Pancreas (tissue), 10 donors: ENCODE measurements at regions not wholly inside any gene's neighbourhood (a gene's known extent, or its start where the extent isn't known, plus 50 kb on each side); places are given as distances from the start of the nearest gene placed in this dataset.

Experiments
- ATAC-seq, 4 donors: fragments of 200-7000 bp; cut with Tn5 transposase; one replicate each; pipeline versions ENCODE4 v1.8.0 to v1.9.1; 2020; ENCODE audit warnings: mild to moderate bottlenecking in 4 of 4, moderate library complexity in 4 of 4
- DNase-seq, 6 donors: peaks; one replicate each; pipeline ENCODE4 v3.0.0-alpha.2; 2020
- FAIRE-seq: peaks from 2 replicates; lab custom pipeline; 2012; peaks lifted over from hg19 to GRCh38; lab: Jason Lieb, UNC
- H3K27ac ChIP-seq, 4 donors: fragments of 200-600 bp; sonication (generic); 1 replicate in 3 of 4; 2 replicates in 1 of 4; pipeline versions ENCODE4 v1.5.0 to v1.8.0; 2020
- H3K27me3 ChIP-seq, 4 donors: fragments of 200-600 bp; one replicate each; pipeline ENCODE4 v1.8.0; 2021
- H3K36me3 ChIP-seq, 3 donors: fragments of 200-600 bp; sonication (generic) in 1 of 3; one replicate each; pipeline versions ENCODE4 v1.5.0 to v1.8.0; 2020 to 2021
- H3K4me1 ChIP-seq, 3 donors: fragments of 200-600 bp; one replicate each; pipeline ENCODE4 v1.8.0; 2021
- H3K4me3 ChIP-seq, 4 donors: fragments of 200-600 bp; sonication (generic) in 2 of 4; one replicate each; pipeline versions ENCODE4 v1.5.0 to v1.8.0; 2020 to 2021
- H3K9me3 ChIP-seq, 4 donors: fragments of 200-600 bp; one replicate each; pipeline ENCODE4 v1.8.0; 2021
- WGBS, 2 donors: extraction: QIAGEN DNeasy Blood & Tissue Kit; methylation state at CpG; one replicate each; pipeline ENCODE4 v1.1.7; 2013; 5-methylcytosine and 5-hydroxymethylcytosine counted together
- intact Hi-C, 3 donors: fragments of 100-400 bp; cut with DNase I; formaldehyde crosslinking; loops; one replicate each; pipeline versions ENCODE4 v1.11.1 to v1.14.2; 2022
- TF ChIP-seq, protein P1 (sequence below), 4 donors: fragments of 200-600 bp; sonication (generic) in 3 of 4; IDR thresholded peaks; one replicate each; pipeline versions ENCODE4 v1.5.0 to v1.8.0; 2021; ENCODE audit warnings: antibody characterized with exemption in 4 of 4
- donor health status: healthy with polysubstance abuse.
- donor health status: DM: no; HTN: no; CAD: no; lungs with moderate emphysema.
- donor health status: DM: no; HTN: no; CAD: no.
- donor health status: control.
- donor health status: control.
- donor health status: Bipolar disorder and iron deficiency.
- donor health status: DM: yes; HTN: yes; CAD: no.
- donor health status: DM: no; HTN: no; CAD: no.
- donor health status: DM: no; HTN: no; CAD: no.
- donor health status: DM: yes; HTN: yes; CAD: no.

GRCh38 chr15:38678281-38678680, 113.7 kb upstream of the RASGRP1 start:
- no peaks in the 10 kb centered on the region for H3K9me3 ChIP-seq
- intact Hi-C loops, result no loop called here
- H3K4me1 ChIP-seq, result peaks cover 0 to 5% (median 4%) of the 10 kb centered on the region in 3 donors
- no peak overlapping the region for H3K4me3 ChIP-seq
- TF ChIP-seq, protein P1, sequence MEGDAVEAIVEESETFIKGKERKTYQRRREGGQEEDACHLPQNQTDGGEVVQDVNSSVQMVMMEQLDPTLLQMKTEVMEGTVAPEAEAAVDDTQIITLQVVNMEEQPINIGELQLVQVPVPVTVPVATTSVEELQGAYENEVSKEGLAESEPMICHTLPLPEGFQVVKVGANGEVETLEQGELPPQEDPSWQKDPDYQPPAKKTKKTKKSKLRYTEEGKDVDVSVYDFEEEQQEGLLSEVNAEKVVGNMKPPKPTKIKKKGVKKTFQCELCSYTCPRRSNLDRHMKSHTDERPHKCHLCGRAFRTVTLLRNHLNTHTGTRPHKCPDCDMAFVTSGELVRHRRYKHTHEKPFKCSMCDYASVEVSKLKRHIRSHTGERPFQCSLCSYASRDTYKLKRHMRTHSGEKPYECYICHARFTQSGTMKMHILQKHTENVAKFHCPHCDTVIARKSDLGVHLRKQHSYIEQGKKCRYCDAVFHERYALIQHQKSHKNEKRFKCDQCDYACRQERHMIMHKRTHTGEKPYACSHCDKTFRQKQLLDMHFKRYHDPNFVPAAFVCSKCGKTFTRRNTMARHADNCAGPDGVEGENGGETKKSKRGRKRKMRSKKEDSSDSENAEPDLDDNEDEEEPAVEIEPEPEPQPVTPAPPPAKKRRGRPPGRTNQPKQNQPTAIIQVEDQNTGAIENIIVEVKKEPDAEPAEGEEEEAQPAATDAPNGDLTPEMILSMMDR (IDR thresholded peaks at IDR 0.05), result no peak
- peak in 2 of 4 donors; percentile 42 to 58 for ATAC-seq
- H3K36me3 ChIP-seq, result no peaks in the 10 kb centered on the region
- DNase-seq, result no peak
- no peak for FAIRE-seq
- 19 to 26% methylated on average over 2 of the region's 2 CpGs for WGBS, 2 donors
- H3K27me3 ChIP-seq, result no peaks in the 10 kb centered on the region
- no peak overlapping the region for H3K27ac ChIP-seq

DNA sequence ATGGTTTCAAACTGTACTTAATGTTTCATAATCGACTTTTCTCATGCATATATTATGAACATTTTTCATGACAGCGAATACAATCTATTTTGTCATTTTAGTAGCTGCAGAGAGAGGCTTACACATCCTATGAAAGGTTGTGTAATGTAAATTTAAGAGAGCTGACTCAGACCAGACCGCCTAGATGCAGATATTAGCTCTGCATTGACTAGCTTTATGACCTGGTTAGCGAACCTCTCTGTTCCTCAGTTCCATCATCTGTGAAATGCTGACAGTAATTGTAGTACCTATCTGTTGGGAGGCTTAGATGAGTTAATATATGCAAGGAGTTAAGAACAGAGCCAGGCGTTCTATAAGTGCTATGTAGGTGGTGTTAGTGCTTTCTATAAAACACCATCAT, 116.2 kb upstream of the RASGRP1 start:
- Histone ChIP-seq H3K27me3 (no peaks in the 10 kb centered on the region), H3K9me3 (no peaks in the 10 kb centered on the region), H3K27ac (no peak overlapping the region), H3K4me1 (peaks cover 0 to 5% (median 4%) of the 10 kb centered on the region in 3 donors), H3K4me3 (no peak overlapping the region), H3K36me3 (no peaks in the 10 kb centered on the region)
- DNase-seq, result no peak
- TF ChIP-seq, protein P1 (IDR thresholded peaks at IDR 0.05), result no peak
- intact Hi-C loops, result loop anchor here in 1 of 3 donors (5.0 to 10.0 kb wide), 3 partner anchors 118 to 236 kb away; partner anchors contain the start of gene RASGRP1
- no peak for ATAC-seq
- 62 to 74% methylated on average over 5 of the region's 5 CpGs for WGBS, 2 donors
- FAIRE-seq, result no peak

- H3K4me1 ChIP-seq, result peaks cover 0 to 5% (median 4%) of the 10 kb centered on the region in 3 donors
- no peaks in the 10 kb centered on the region for H3K9me3 ChIP-seq
- H3K4me3 ChIP-seq, result no peak overlapping the region
- ATAC-seq (no peak), FAIRE-seq (no peak), DNase-seq (no peak)
- H3K27ac ChIP-seq, result no peak overlapping the region
- H3K27me3 ChIP-seq, result no peaks in the 10 kb centered on the region
- TF ChIP-seq, protein P1 (IDR thresholded peaks at IDR 0.05), result no peak
- no peaks in the 10 kb centered on the region for H3K36me3 ChIP-seq
- WGBS, 2 donors, result 50 to 60% methylated on average over 3 of the region's 3 CpGs
- intact Hi-C loops, result loop anchor here in 1 of 3 donors (5.0 to 10.0 kb wide), 3 partner anchors 120 to 238 kb away; partner anchors contain the start of gene RASGRP1
These were observed 117.7 kb upstream of the RASGRP1 start for GRCh38 chr15:38682363-38682762.

- 52 to 73% methylated on average over 2 of the region's 2 CpGs for WGBS, 2 donors
- Histone ChIP-seq H3K9me3 (no peaks in the 10 kb centered on the region), H3K27me3 (no peaks in the 10 kb centered on the region), H3K36me3 (no peaks in the 10 kb centered on the region), H3K4me3 (no peak overlapping the region), H3K4me1 (peaks cover 0 to 5% (median 4%) of the 10 kb centered on the region in 3 donors), H3K27ac (no peak overlapping the region)
- FAIRE-seq, result no peak
- TF ChIP-seq, protein P1 (IDR thresholded peaks at IDR 0.05), result no peak
- intact Hi-C loops, result loop anchor here in 1 of 3 donors (5.0 to 10.0 kb wide), 3 partner anchors 121 to 238 kb away; partner anchors contain the start of gene RASGRP1
- no peak for ATAC-seq
- no peak for DNase-seq
These were observed 118.2 kb upstream of the RASGRP1 start for GRCh38 chr15:38682861-38683260.
